ENCODE measurements at regions not wholly inside any gene's neighbourhood (a gene's known extent, or its start where the extent isn't known, plus 50 kb on each side); places are given as distances from the start of the nearest gene placed in this dataset.

DNA sequence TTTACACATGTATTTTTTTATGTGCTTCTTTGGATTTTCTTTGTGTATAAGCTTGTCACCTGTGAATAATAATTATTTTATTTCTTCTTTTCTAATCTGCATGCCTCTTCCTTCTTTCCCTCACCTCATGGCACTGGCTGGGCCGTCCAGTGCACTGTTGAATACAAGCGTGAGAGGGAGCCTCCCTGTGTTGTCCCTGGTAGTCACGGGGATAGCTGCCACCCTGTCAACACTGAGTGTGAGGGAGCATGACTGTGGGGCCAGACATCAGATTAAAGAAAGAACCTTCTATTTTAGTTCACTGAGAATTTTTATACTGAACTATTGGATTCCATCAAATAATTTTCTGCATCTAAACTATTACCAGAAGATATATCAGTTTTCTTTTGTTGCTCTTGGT is 187.9 kb downstream of the CDC14C start:
- Histone ChIP-seq H3K79me1 (ENCODE audit: low read depth, low read length) (no peaks in the 10 kb centered on the region), H4K91ac (ENCODE audit: low read depth, low read length, poor library complexity) (no peak overlapping the region), H2BK12ac (ENCODE audit: low read length) (no peak overlapping the region), H3K4me3 (ENCODE audit: low read length in 2 of 2) (no peak overlapping the region), H3K23ac (ENCODE audit: low read depth, low read length, poor library complexity) (no peak overlapping the region), H2BK120ac (ENCODE audit: low read depth, low read length) (no peak overlapping the region), H2BK5ac (ENCODE audit: low read length) (no peak overlapping the region), H3K27me3 (ENCODE audit: control insufficient read depth in 3 of 3, insufficient read depth in 3 of 3, low read depth in 1 of 3, low read length in 3 of 3) (no peaks in the 10 kb centered on the region), H3K36me3 (replicated peaks in 1 of 2; ENCODE audit: control insufficient read depth in 2 of 2, insufficient read depth in 2 of 2, low read length in 2 of 2) (no peaks in the 10 kb centered on the region), H3K27ac (replicated peaks; ENCODE audit: low read length) (no peak overlapping the region), H3K4me2 (ENCODE audit: insufficient read depth, low read length, poor library complexity, severe bottlenecking) (no peak overlapping the region), H3K18ac (ENCODE audit: low read length) (no peak overlapping the region), H2AFZ (ENCODE audit: low read length) (peak overlapping the region; percentile 76), H3K9ac (ENCODE audit: low read depth, low read length, poor library complexity) (no peak overlapping the region), H3K4me1 (ENCODE audit: control insufficient read depth in 2 of 2, insufficient read depth in 1 of 2, low read depth in 1 of 2, low read length in 2 of 2) (no peaks in the 10 kb centered on the region), H3K9me3 (replicated peaks in 1 of 2; ENCODE audit: control insufficient read depth in 2 of 2, insufficient read depth in 1 of 2, low read depth in 1 of 2, low read length in 2 of 2) (peaks cover 4 to 13% of the 10 kb centered on the region in 2 donors), H2BK15ac (ENCODE audit: low read length) (no peak overlapping the region), H4K8ac (ENCODE audit: low read depth, low read length) (no peak overlapping the region), H3K14ac (ENCODE audit: low read length) (no peak overlapping the region), H3K4ac (ENCODE audit: low read length) (no peak overlapping the region), H2AK5ac (ENCODE audit: low read depth, low read length) (no peak overlapping the region)
- DNase-seq (ENCODE audit: low spot score) = no peak
- no CpG with 5 or more reads among the region's 3 CpGs for WGBS, 2 donors (ENCODE audit: extremely low coverage in 2 of 2, insufficient read length in 2 of 2, insufficient replicate concordance in 1 of 2)

DNA sequence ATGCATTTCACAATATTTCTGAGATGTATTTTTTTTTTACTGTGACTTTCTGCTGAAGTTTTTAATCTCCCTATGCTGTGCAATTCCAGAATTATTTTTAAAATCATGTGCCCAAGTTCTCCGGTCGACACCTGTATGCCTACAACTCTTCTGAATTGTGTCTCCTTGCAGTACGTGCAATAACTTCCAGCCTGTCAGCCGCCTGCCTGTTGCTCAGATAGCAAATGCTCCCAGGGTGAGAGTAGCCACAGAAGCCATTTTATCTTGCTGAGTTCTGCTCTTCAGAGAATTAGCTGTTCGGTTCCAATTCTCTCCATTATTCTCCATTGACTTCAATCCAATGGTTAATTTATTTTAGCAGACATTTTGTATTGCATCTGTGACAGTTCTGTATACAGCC is 188.3 kb downstream of the CDC14C start:
- no peak overlapping the region for H3K27ac ChIP-seq (replicated peaks; ENCODE audit: low read length)
- no peak overlapping the region for H2BK5ac ChIP-seq (ENCODE audit: low read length)
- H3K79me1 ChIP-seq (ENCODE audit: low read depth, low read length) = no peaks in the 10 kb centered on the region
- H3K14ac ChIP-seq (ENCODE audit: low read length) = no peak overlapping the region
- no peaks in the 10 kb centered on the region for H3K4me1 ChIP-seq (ENCODE audit: control insufficient read depth in 2 of 2, insufficient read depth in 1 of 2, low read depth in 1 of 2, low read length in 2 of 2)
- no peak overlapping the region for H4K8ac ChIP-seq (ENCODE audit: low read depth, low read length)
- no peak overlapping the region for H3K9ac ChIP-seq (ENCODE audit: low read depth, low read length, poor library complexity)
- no peak overlapping the region for H3K18ac ChIP-seq (ENCODE audit: low read length)
- H3K23ac ChIP-seq (ENCODE audit: low read depth, low read length, poor library complexity) = no peak overlapping the region
- H3K9me3 ChIP-seq (replicated peaks in 1 of 2; ENCODE audit: control insufficient read depth in 2 of 2, insufficient read depth in 1 of 2, low read depth in 1 of 2, low read length in 2 of 2) = peaks cover 2 to 9% of the 10 kb centered on the region in 2 donors
- H2BK15ac ChIP-seq (ENCODE audit: low read length) = no peak overlapping the region
- no peak overlapping the region for H3K4me3 ChIP-seq (ENCODE audit: low read length in 2 of 2)
- H3K4ac ChIP-seq (ENCODE audit: low read length) = no peak overlapping the region
- no peak overlapping the region for H2BK120ac ChIP-seq (ENCODE audit: low read depth, low read length)
- H2AFZ ChIP-seq (ENCODE audit: low read length) = peak overlapping the region; percentile 76
- no peaks in the 10 kb centered on the region for H3K36me3 ChIP-seq (replicated peaks in 1 of 2; ENCODE audit: control insufficient read depth in 2 of 2, insufficient read depth in 2 of 2, low read length in 2 of 2)
- no peak overlapping the region for H3K4me2 ChIP-seq (ENCODE audit: insufficient read depth, low read length, poor library complexity, severe bottlenecking)
- no peak overlapping the region for H2BK12ac ChIP-seq (ENCODE audit: low read length)
- H3K27me3 ChIP-seq (ENCODE audit: control insufficient read depth in 3 of 3, insufficient read depth in 3 of 3, low read depth in 1 of 3, low read length in 3 of 3) = no peaks in the 10 kb centered on the region
- H2AK5ac ChIP-seq (ENCODE audit: low read depth, low read length) = no peak overlapping the region
- WGBS, 2 donors (ENCODE audit: extremely low coverage in 2 of 2, insufficient read length in 2 of 2, insufficient replicate concordance in 1 of 2) = no CpG with 5 or more reads among the region's 5 CpGs
- no peak overlapping the region for H4K91ac ChIP-seq (ENCODE audit: low read depth, low read length, poor library complexity)
- DNase-seq (ENCODE audit: low spot score) = no peak

DNA sequence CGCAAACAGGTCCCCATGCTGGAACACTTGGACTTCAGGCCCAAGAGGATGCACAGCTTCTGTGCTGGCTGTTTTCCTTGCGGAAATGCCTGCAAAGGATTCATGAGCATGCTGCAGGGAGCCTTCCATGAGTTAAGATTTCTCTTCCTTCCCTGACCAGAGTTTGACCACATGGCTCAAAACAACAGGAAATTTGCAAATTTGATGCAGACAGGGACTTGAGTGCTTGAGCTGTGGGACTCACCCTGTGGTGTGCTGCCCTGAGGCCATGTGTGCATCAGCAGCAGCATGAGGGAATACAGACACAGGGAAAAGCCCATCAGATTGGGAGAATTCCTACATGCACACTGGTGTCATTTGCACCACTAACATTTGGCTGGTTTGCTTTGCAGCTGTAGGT is 195.4 kb downstream of the CDC14C start:
- no peak overlapping the region for H3K4ac ChIP-seq (ENCODE audit: low read length)
- no peak overlapping the region for H3K27ac ChIP-seq (replicated peaks; ENCODE audit: low read length)
- H3K27me3 ChIP-seq (ENCODE audit: control insufficient read depth in 3 of 3, insufficient read depth in 3 of 3, low read depth in 1 of 3, low read length in 3 of 3) = no peaks in the 10 kb centered on the region
- H2BK120ac ChIP-seq (ENCODE audit: low read depth, low read length) = no peak overlapping the region
- no peak overlapping the region for H3K4me3 ChIP-seq (ENCODE audit: low read length in 2 of 2)
- no peak overlapping the region for H3K14ac ChIP-seq (ENCODE audit: low read length)
- no CpG with 5 or more reads among the region's 2 CpGs for WGBS, 2 donors (ENCODE audit: extremely low coverage in 2 of 2, insufficient read length in 2 of 2, insufficient replicate concordance in 1 of 2)
- H4K8ac ChIP-seq (ENCODE audit: low read depth, low read length) = no peak overlapping the region
- H3K79me1 ChIP-seq (ENCODE audit: low read depth, low read length) = no peaks in the 10 kb centered on the region
- no peaks in the 10 kb centered on the region for H3K36me3 ChIP-seq (replicated peaks in 1 of 2; ENCODE audit: control insufficient read depth in 2 of 2, insufficient read depth in 2 of 2, low read length in 2 of 2)
- peaks cover 0 to 2% of the 10 kb centered on the region in 2 donors for H3K4me1 ChIP-seq (ENCODE audit: control insufficient read depth in 2 of 2, insufficient read depth in 1 of 2, low read depth in 1 of 2, low read length in 2 of 2)
- no peak overlapping the region for H4K91ac ChIP-seq (ENCODE audit: low read depth, low read length, poor library complexity)
- H3K9ac ChIP-seq (ENCODE audit: low read depth, low read length, poor library complexity) = no peak overlapping the region
- no peak overlapping the region for H2AK5ac ChIP-seq (ENCODE audit: low read depth, low read length)
- no peak overlapping the region for H2BK15ac ChIP-seq (ENCODE audit: low read length)
- H3K23ac ChIP-seq (ENCODE audit: low read depth, low read length, poor library complexity) = no peak overlapping the region
- H3K18ac ChIP-seq (ENCODE audit: low read length) = peak overlapping the region; percentile 62
- peak overlapping the region; percentile 24 for H2AFZ ChIP-seq (ENCODE audit: low read length)
- no peak for DNase-seq (ENCODE audit: low spot score)
- H2BK5ac ChIP-seq (ENCODE audit: low read length) = no peak overlapping the region
- no peak overlapping the region for H3K4me2 ChIP-seq (ENCODE audit: insufficient read depth, low read length, poor library complexity, severe bottlenecking)
- no peak overlapping the region for H2BK12ac ChIP-seq (ENCODE audit: low read length)
- no peaks in the 10 kb centered on the region for H3K9me3 ChIP-seq (replicated peaks in 1 of 2; ENCODE audit: control insufficient read depth in 2 of 2, insufficient read depth in 1 of 2, low read depth in 1 of 2, low read length in 2 of 2)

DNA sequence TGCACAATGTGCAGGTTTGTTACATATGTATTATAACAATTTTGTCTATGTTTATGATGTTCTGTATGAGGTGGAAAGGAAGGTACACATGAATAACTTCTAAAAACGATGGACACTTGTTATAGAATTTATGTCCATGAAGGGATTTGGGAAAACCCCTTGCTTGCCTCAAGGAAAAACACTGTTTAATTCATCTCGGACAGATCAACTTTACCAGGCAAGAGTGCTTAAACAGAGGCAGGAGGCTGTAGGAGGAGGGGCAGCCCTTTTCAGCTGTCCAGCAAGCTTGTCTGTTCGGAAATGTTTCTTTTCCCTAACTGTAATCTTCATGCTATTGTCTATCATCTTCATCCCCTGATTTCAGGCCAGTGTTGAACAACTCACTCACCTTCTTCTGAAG is 200.9 kb downstream of the CDC14C start:
- Histone ChIP-seq H3K4ac (ENCODE audit: low read length) (no peak overlapping the region), H3K79me1 (ENCODE audit: low read depth, low read length) (no peaks in the 10 kb centered on the region), H4K8ac (ENCODE audit: low read depth, low read length) (no peak overlapping the region), H2BK5ac (ENCODE audit: low read length) (no peak overlapping the region), H3K4me1 (ENCODE audit: control insufficient read depth in 2 of 2, insufficient read depth in 1 of 2, low read depth in 1 of 2, low read length in 2 of 2) (peaks cover 4 to 5% of the 10 kb centered on the region in 2 donors), H3K4me3 (ENCODE audit: low read length in 2 of 2) (no peak overlapping the region), H3K27me3 (ENCODE audit: control insufficient read depth in 3 of 3, insufficient read depth in 3 of 3, low read depth in 1 of 3, low read length in 3 of 3) (no peaks in the 10 kb centered on the region), H3K4me2 (ENCODE audit: insufficient read depth, low read length, poor library complexity, severe bottlenecking) (no peak overlapping the region), H2AFZ (ENCODE audit: low read length) (peak overlapping the region; percentile 36), H3K27ac (replicated peaks; ENCODE audit: low read length) (no peak overlapping the region), H2BK12ac (ENCODE audit: low read length) (no peak overlapping the region), H3K23ac (ENCODE audit: low read depth, low read length, poor library complexity) (no peak overlapping the region), H4K91ac (ENCODE audit: low read depth, low read length, poor library complexity) (no peak overlapping the region), H2AK5ac (ENCODE audit: low read depth, low read length) (no peak overlapping the region), H2BK120ac (ENCODE audit: low read depth, low read length) (no peak overlapping the region), H3K18ac (ENCODE audit: low read length) (no peak overlapping the region), H3K9ac (ENCODE audit: low read depth, low read length, poor library complexity) (no peak overlapping the region), H3K36me3 (replicated peaks in 1 of 2; ENCODE audit: control insufficient read depth in 2 of 2, insufficient read depth in 2 of 2, low read length in 2 of 2) (no peaks in the 10 kb centered on the region), H3K9me3 (replicated peaks in 1 of 2; ENCODE audit: control insufficient read depth in 2 of 2, insufficient read depth in 1 of 2, low read depth in 1 of 2, low read length in 2 of 2) (no peaks in the 10 kb centered on the region), H2BK15ac (ENCODE audit: low read length) (no peak overlapping the region), H3K14ac (ENCODE audit: low read length) (no peak overlapping the region)
- no peak for DNase-seq (ENCODE audit: low spot score)
- WGBS, 2 donors (ENCODE audit: extremely low coverage in 2 of 2, insufficient read length in 2 of 2, insufficient replicate concordance in 1 of 2) = no CpG with 5 or more reads among the region's 3 CpGs

Data from neuronal stem cell (in vitro differentiated cells).